SK-N-SH (cell line): ENCODE measurements at regions not wholly inside any gene's neighbourhood (a gene's known extent, or its start where the extent isn't known, plus 50 kb on each side); places are given as distances from the start of the nearest gene placed in this dataset.

ENCODE experiments used
- CTCF ChIA-PET: fragments of 300-600, 350-600 bp; formaldehyde crosslinking; extraction: SDS; loops from one replicate; lab custom pipeline; 2021; lab: Yijun Ruan, JAX
- POLR2A ChIA-PET: fragments of 350-600 bp; sonication (Branson Sonifier 250); formaldehyde crosslinking; extraction: SDS; loops from one replicate; lab custom pipeline; 2020; ENCODE audit warnings: antibody characterized with exemption, inconsistent platforms; lab: Yijun Ruan, JAX
- DNase-seq: peaks from one replicate; pipeline ENCODE4 v3.0.0; 2012
- H2AFZ ChIP-seq: fragments of 200-600 bp; sonication (generic); 2 replicates; pipeline ENCODE4 v1.8.1; 2016; ENCODE audit warnings: antibody characterized with exemption, mild to moderate bottlenecking, low read depth
- H3F3A ChIP-seq: fragments of 200-600 bp; sonication (generic); replicated peaks from 2 replicates; pipeline ENCODE3; 2016; ENCODE audit warnings: antibody characterized with exemption, mild to moderate bottlenecking; ENCODE audit not compliant: insufficient read depth
- H3K27ac ChIP-seq, 2 experiments: fragments of 200-500 bp in 1 of 2; fragments of 200-600 bp in 1 of 2; sonication (Bioruptor generic) in 1 of 2; sonication (generic), shearing (Covaris generic) in 1 of 2; 2 replicates each; pipeline versions ENCODE4 v1.5.1 to v1.6.1; 2014 to 2016; ENCODE audit warnings: low read depth in 2 of 2, inconsistent platforms in 1 of 2, low read length in 1 of 2, mild to moderate bottlenecking in 1 of 2, mixed read lengths in 1 of 2
- H3K27me3 ChIP-seq: fragments of 200-600 bp; sonication (generic), shearing (Covaris generic); 2 replicates; pipeline ENCODE4 v1.6.1; 2016; ENCODE audit warnings: mixed run types; ENCODE audit not compliant: insufficient read depth
- H3K36me3 ChIP-seq, 2 experiments: fragments of 200-500 bp in 1 of 2; fragments of 200-600 bp in 1 of 2; sonication (Bioruptor generic) in 1 of 2; sonication (generic) in 1 of 2; replicated peaks in 1 of 2; 2 replicates each; pipeline versions ENCODE3 to v1.5.1; 2014 to 2016; ENCODE audit warnings: low read length in 1 of 2, mild to moderate bottlenecking in 1 of 2; ENCODE audit not compliant: insufficient read depth in 2 of 2, control insufficient read depth in 1 of 2
- H3K4me1 ChIP-seq, 2 experiments: fragments of 200-500 bp in 1 of 2; fragments of 200-600 bp in 1 of 2; sonication (Bioruptor generic) in 1 of 2; sonication (generic), shearing (Covaris generic) in 1 of 2; 2 replicates each; pipeline versions ENCODE4 v1.5.1 to v1.6.1; 2014 to 2016; ENCODE audit warnings: low read depth in 1 of 2, low read length in 1 of 2, mixed run types in 1 of 2; ENCODE audit not compliant: insufficient read depth in 2 of 2, control insufficient read depth in 1 of 2
- H3K4me2 ChIP-seq: fragments of 200-600 bp; sonication (generic), shearing (Covaris generic); 2 replicates; pipeline ENCODE4 v1.6.1; 2017; ENCODE audit warnings: mixed run types
- H3K4me3 ChIP-seq, 2 experiments: fragments of 200-500 bp in 1 of 2; fragments of 200-600 bp in 1 of 2; sonication (Bioruptor generic) in 1 of 2; sonication (generic), shearing (Covaris generic) in 1 of 2; 2 replicates each; pipeline versions ENCODE4 v1.5.1 to v1.8.1; 2014 to 2016; ENCODE audit warnings: low read depth in 2 of 2, inconsistent platforms in 1 of 2, low read length in 1 of 2, mild to moderate bottlenecking in 1 of 2, mixed read lengths in 1 of 2, moderate library complexity in 1 of 2
- H3K79me2 ChIP-seq: fragments of 200-600 bp; sonication (generic); 2 replicates; pipeline ENCODE4 v1.8.1; 2017; ENCODE audit warnings: mild to moderate bottlenecking; ENCODE audit not compliant: insufficient read depth
- H3K9ac ChIP-seq: fragments of 200-600 bp; sonication (generic); 2 replicates; pipeline ENCODE4 v1.6.1; 2017; ENCODE audit warnings: mixed run types
- H3K9me2 ChIP-seq: fragments of 200-600 bp; sonication (generic); 2 replicates; pipeline ENCODE4 v1.6.1; 2017; ENCODE audit warnings: mixed run types
- H3K9me3 ChIP-seq: fragments of 200-600 bp; sonication (generic); 2 replicates; pipeline ENCODE4 v1.6.1; 2017; ENCODE audit warnings: mixed run types, mild to moderate bottlenecking, moderate library complexity
- H4K20me1 ChIP-seq: fragments of 200-600 bp; sonication (generic); 2 replicates; pipeline ENCODE4 v1.6.1; 2017; ENCODE audit warnings: mild to moderate bottlenecking, mixed run types; ENCODE audit not compliant: insufficient read depth
- CHD2 ChIP-seq: fragments of 150-350 bp; IDR thresholded peaks from 2 replicates; pipeline ENCODE4 v1.6.1; 2018; ENCODE audit warnings: low read length; ENCODE audit not compliant: partially characterized antibody
- EZH2phosphoT487 ChIP-seq: fragments of 200-600 bp; sonication (generic); IDR thresholded peaks from 2 replicates; pipeline ENCODE4 v1.6.1; 2017; ENCODE audit warnings: low read depth, mixed run types, mild to moderate bottlenecking, antibody characterized with exemption, moderate library complexity, borderline replicate concordance
- FOSL2 ChIP-seq: IDR thresholded peaks from 2 replicates; pipeline ENCODE4 v1.4.0; 2012; ENCODE audit warnings: low read depth, mild to moderate bottlenecking, moderate library complexity, borderline replicate concordance
- FOXJ3 ChIP-seq: sonication (generic); formaldehyde crosslinking; IDR thresholded peaks from 2 replicates; pipeline ENCODE4 v1.5.1; 2020; ENCODE audit warnings: mild to moderate bottlenecking, missing genetic modification reagents
- GATA2 ChIP-seq: sonication (generic); formaldehyde crosslinking; IDR thresholded peaks from 2 replicates; pipeline ENCODE4 v1.5.0; 2020; ENCODE audit warnings: mild to moderate bottlenecking, missing genetic modification reagents
- IRF3 ChIP-seq: fragments of 150-350 bp; IDR thresholded peaks from 2 replicates; pipeline ENCODE4 v1.6.1; 2016; ENCODE audit warnings: mild to moderate bottlenecking, low read depth, low read length
- MAX ChIP-seq: IDR thresholded peaks from 2 replicates; pipeline ENCODE4 v1.4.0; 2012; ENCODE audit warnings: low read depth
- MEF2A ChIP-seq: IDR thresholded peaks from 2 replicates; pipeline ENCODE4 v1.4.0; 2012; ENCODE audit warnings: low read depth, borderline replicate concordance
- MXI1 ChIP-seq: IDR thresholded peaks from 2 replicates; pipeline ENCODE4 v1.6.1; 2012; ENCODE audit warnings: mild to moderate bottlenecking, low read depth, low read length, improper control_type of control experiment
- NFIC ChIP-seq: IDR thresholded peaks from 2 replicates; pipeline ENCODE4 v1.4.0; 2012; ENCODE audit warnings: borderline replicate concordance
- POLR2AphosphoS5 ChIP-seq: IDR thresholded peaks from 2 replicates; pipeline ENCODE4 v1.6.1; 2012; ENCODE audit warnings: low read depth, low read length
- RAD21 ChIP-seq: IDR thresholded peaks from 2 replicates; pipeline ENCODE4 v1.6.1; 2012; ENCODE audit warnings: mild to moderate bottlenecking, low read length
- RFX5 ChIP-seq: IDR thresholded peaks from 2 replicates; pipeline ENCODE4 v1.6.1; 2012; ENCODE audit warnings: mild to moderate bottlenecking, improper control_type of control experiment, low read length
- YY1 ChIP-seq: IDR thresholded peaks from 2 replicates; pipeline ENCODE4 v1.4.0; 2012; ENCODE audit warnings: low read depth, mild to moderate bottlenecking
- WGBS: methylation state at CpG from one replicate; pipeline ENCODE4 v1.1.6; 2017; ENCODE audit warnings: low lambda C conversion rate; 5-methylcytosine and 5-hydroxymethylcytosine counted together

- no peak for TF ChIP-seq POLR2AphosphoS5
- TF ChIP-seq EZH2phosphoT487: no peak
- TF ChIP-seq MAX: no peak
- TF ChIP-seq MEF2A: no peak
These were observed 95.5 kb upstream of the PRLR start (continued) for GRCh38 chr5:35325836-35326235.

GRCh38 chr5:35324679-35325078 is 94.4 kb upstream of the PRLR start:
- no peak for DNase-seq
- H3K27ac ChIP-seq: no peak overlapping the region
- H3K9me2 ChIP-seq: no peaks in the 10 kb centered on the region
- no peak for TF ChIP-seq NFIC
- TF ChIP-seq RFX5: no peak
- no peak for TF ChIP-seq EZH2phosphoT487
- TF ChIP-seq IRF3: no peak
- no peak for TF ChIP-seq YY1
- TF ChIP-seq GATA2 (CRISPR knock-in tag): no peak
- TF ChIP-seq FOSL2: no peak
- TF ChIP-seq CHD2: no peak
- TF ChIP-seq FOXJ3 (CRISPR knock-in tag): no peak
- H3K27me3 ChIP-seq: no peaks in the 10 kb centered on the region
- 47% methylated on average over 3 of the region's 6 CpGs for WGBS
- POLR2A ChIA-PET: no interaction called here
- H3K9ac ChIP-seq: no peak overlapping the region
- no peaks in the 10 kb centered on the region for H3K36me3 ChIP-seq
- H3K4me2 ChIP-seq: no peak overlapping the region
- H3K79me2 ChIP-seq: no peaks in the 10 kb centered on the region
- no peak overlapping the region for H3K4me3 ChIP-seq
- no peaks in the 10 kb centered on the region for H3K4me1 ChIP-seq
- H3F3A ChIP-seq: no peaks in the 10 kb centered on the region
- no peak overlapping the region for H2AFZ ChIP-seq
- H3K9me3 ChIP-seq: no peaks in the 10 kb centered on the region
- no peaks in the 10 kb centered on the region for H4K20me1 ChIP-seq
- CTCF ChIA-PET: no interaction called here

- TF ChIP-seq POLR2AphosphoS5 (no peak), MXI1 (no peak), RFX5 (no peak), RAD21 (no peak), MAX (no peak), MEF2A (no peak)
- no peaks in the 10 kb centered on the region for H3K9me3 ChIP-seq
- H3K27me3 ChIP-seq: no peaks in the 10 kb centered on the region
- no CpG with 5 or more reads among the region's 4 CpGs for WGBS
- POLR2A ChIA-PET: no interaction called here
- no peaks in the 10 kb centered on the region for H3F3A ChIP-seq
- H3K4me2 ChIP-seq: no peak overlapping the region
- H4K20me1 ChIP-seq: no peaks in the 10 kb centered on the region
- DNase-seq: no peak
- CTCF ChIA-PET: no interaction called here
- no peaks in the 10 kb centered on the region for H3K79me2 ChIP-seq
- no peak overlapping the region for H2AFZ ChIP-seq
- H3K9me2 ChIP-seq: no peaks in the 10 kb centered on the region
- H3K4me1 ChIP-seq: no peaks in the 10 kb centered on the region
- H3K9ac ChIP-seq: no peak overlapping the region
- H3K4me3 ChIP-seq: no peak overlapping the region
- no peaks in the 10 kb centered on the region for H3K36me3 ChIP-seq
- H3K27ac ChIP-seq: no peak overlapping the region
These were observed 93.9 kb upstream of the PRLR start for GRCh38 chr5:35324201-35324600.
